Uterus (tissue), 2 donors: ENCODE measurements at regions not wholly inside any gene's neighbourhood (a gene's known extent, or its start where the extent isn't known, plus 50 kb on each side); places are given as distances from the start of the nearest gene placed in this dataset.

ENCODE experiments used
- POLR2A ChIP-seq, 2 donors: fragments of 450-650 bp; IDR thresholded peaks; one replicate each; pipeline ENCODE4 v1.6.1; 2016; ENCODE audit warnings: antibody characterized with exemption in 2 of 2, mild to moderate bottlenecking in 1 of 2, moderate library complexity in 1 of 2
- TF ChIP-seq, protein P1 (sequence below), 4 experiments: fragments of 200-600 bp in 2 of 4; fragments of 450-650 bp in 2 of 4; sonication (generic) in 2 of 4; IDR thresholded peaks; one replicate each; pipeline ENCODE4 v1.5.1; 2016 to 2019; ENCODE audit warnings: antibody characterized with exemption in 4 of 4, mild to moderate bottlenecking in 2 of 4, moderate library complexity in 1 of 4

- TF ChIP-seq, protein P1, sequence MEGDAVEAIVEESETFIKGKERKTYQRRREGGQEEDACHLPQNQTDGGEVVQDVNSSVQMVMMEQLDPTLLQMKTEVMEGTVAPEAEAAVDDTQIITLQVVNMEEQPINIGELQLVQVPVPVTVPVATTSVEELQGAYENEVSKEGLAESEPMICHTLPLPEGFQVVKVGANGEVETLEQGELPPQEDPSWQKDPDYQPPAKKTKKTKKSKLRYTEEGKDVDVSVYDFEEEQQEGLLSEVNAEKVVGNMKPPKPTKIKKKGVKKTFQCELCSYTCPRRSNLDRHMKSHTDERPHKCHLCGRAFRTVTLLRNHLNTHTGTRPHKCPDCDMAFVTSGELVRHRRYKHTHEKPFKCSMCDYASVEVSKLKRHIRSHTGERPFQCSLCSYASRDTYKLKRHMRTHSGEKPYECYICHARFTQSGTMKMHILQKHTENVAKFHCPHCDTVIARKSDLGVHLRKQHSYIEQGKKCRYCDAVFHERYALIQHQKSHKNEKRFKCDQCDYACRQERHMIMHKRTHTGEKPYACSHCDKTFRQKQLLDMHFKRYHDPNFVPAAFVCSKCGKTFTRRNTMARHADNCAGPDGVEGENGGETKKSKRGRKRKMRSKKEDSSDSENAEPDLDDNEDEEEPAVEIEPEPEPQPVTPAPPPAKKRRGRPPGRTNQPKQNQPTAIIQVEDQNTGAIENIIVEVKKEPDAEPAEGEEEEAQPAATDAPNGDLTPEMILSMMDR (IDR thresholded peaks at IDR 0.05): no peak
- no peak for TF ChIP-seq POLR2A (IDR thresholded peaks at IDR 0.05)
Measured at GRCh38 chr22:49053578-49053977, 774.1 kb downstream of the BRD1 start.
